B cell (primary cell): ENCODE measurements at regions not wholly inside any gene's neighbourhood (a gene's known extent, or its start where the extent isn't known, plus 50 kb on each side); places are given as distances from the start of the nearest gene placed in this dataset.
"Not testable (repeated sequence)": the region's sequence is repeated elsewhere in the genome, so short reads cannot be mapped to it uniquely, and the experiment has no call there.

Experiments used
- ATAC-seq: fragments of 200-7000 bp; cut with Tn5 transposase; one replicate; pipeline ENCODE4 v1.10.0; 2021; ENCODE audit warnings: low read depth, mild to moderate bottlenecking, moderate number of reproducible peaks, moderate library complexity
- CTCF ChIA-PET: fragments of 350-600 bp; sonication (Branson Sonifier 250); formaldehyde crosslinking; loops from one replicate; lab custom pipeline; 2021; ENCODE audit warnings: antibody characterized with exemption, inconsistent platforms; lab: Charles Lee
- POLR2A ChIA-PET: fragments of 350-600 bp; sonication (Branson Sonifier 250); formaldehyde crosslinking; loops from one replicate; lab custom pipeline; 2021; ENCODE audit warnings: antibody characterized with exemption; lab: Charles Lee
- DNase-seq: peaks from one replicate; pipeline ENCODE4 v3.0.0; 2013
- H2AFZ ChIP-seq: 2 replicates; pipeline ENCODE4 v1.6.1; 2012; ENCODE audit warnings: mild to moderate bottlenecking, low read depth, low read length; ENCODE audit not compliant: insufficient read depth, poor library complexity, severe bottlenecking
- H3K27ac ChIP-seq, 2 donors: 1 replicate in 1 of 2; 2 replicates in 1 of 2; pipeline ENCODE4 v1.5.1; 2012 to 2013; ENCODE audit warnings: low read length in 2 of 2, mild to moderate bottlenecking in 2 of 2, moderate library complexity in 1 of 2
- H3K27me3 ChIP-seq, 4 experiments: fragments of 200-600 bp in 1 of 4; sonication (generic) in 1 of 4; replicated peaks in 1 of 4; 1 replicate in 2 of 4; 2 replicates in 2 of 4; pipeline versions ENCODE4 v1.6.1 to v1.7.0; 2013 to 2016; ENCODE audit warnings: low read length in 3 of 4, mild to moderate bottlenecking in 2 of 4, mixed read lengths in 1 of 4, moderate library complexity in 1 of 4; ENCODE audit not compliant: insufficient read depth in 4 of 4, control insufficient read depth in 3 of 4; ENCODE audit errors: control extremely low read depth in 1 of 4
- H3K36me3 ChIP-seq, 2 experiments: replicated peaks in 1 of 2; 1 replicate in 1 of 2; 2 replicates in 1 of 2; pipeline versions ENCODE4 v1.6.1 to v1.7.1; 2013; ENCODE audit warnings: low read length in 1 of 2; ENCODE audit not compliant: insufficient read depth in 2 of 2, control insufficient read depth in 1 of 2; ENCODE audit errors: control extremely low read depth in 1 of 2, extremely low read depth in 1 of 2
- H3K4me1 ChIP-seq, 2 donors: fragments of 200-600 bp in 1 of 2; sonication (generic) in 1 of 2; 1 replicate in 1 of 2; 2 replicates in 1 of 2; pipeline versions ENCODE4 v1.5.1 to v1.6.1; 2013 to 2017; ENCODE audit warnings: low read length in 2 of 2; ENCODE audit not compliant: control insufficient read depth in 2 of 2, insufficient read depth in 2 of 2
- H3K4me2 ChIP-seq: replicated peaks from 2 replicates; pipeline ENCODE3; 2012; ENCODE audit warnings: mild to moderate bottlenecking, low read depth, low read length; ENCODE audit not compliant: poor library complexity, severe bottlenecking
- H3K4me3 ChIP-seq, 5 experiments: fragments of 200-600 bp in 1 of 5; sonication (generic) in 1 of 5; 1 replicate in 3 of 5; 2 replicates in 2 of 5; pipeline versions ENCODE4 v1.5.1 to v1.7.0; 2011 to 2016; ENCODE audit warnings: low read length in 4 of 5, mild to moderate bottlenecking in 4 of 5, low read depth in 2 of 5, control low read depth in 1 of 5, moderate library complexity in 1 of 5; ENCODE audit not compliant: insufficient read depth in 1 of 5; ENCODE audit errors: control extremely low read depth in 1 of 5, extremely low read depth in 1 of 5
- H3K79me2 ChIP-seq: fragments of 200-600 bp; sonication (generic); one replicate; pipeline ENCODE4 v1.6.0; 2016; ENCODE audit warnings: low read length; ENCODE audit not compliant: control insufficient read depth, insufficient read depth
- H3K9ac ChIP-seq: fragments of 200-600 bp; sonication (generic); 2 replicates; pipeline ENCODE4 v1.6.1; 2017; ENCODE audit warnings: mild to moderate bottlenecking, low read length, moderate library complexity
- H3K9me3 ChIP-seq, 3 donors: one replicate each; pipeline versions ENCODE4 v1.6.1 to v1.7.1; 2013; ENCODE audit warnings: low read length in 2 of 3; ENCODE audit not compliant: control insufficient read depth in 2 of 3, insufficient read depth in 1 of 3; ENCODE audit errors: control extremely low read depth in 1 of 3
- H4K20me1 ChIP-seq: 2 replicates; pipeline ENCODE4 v1.6.0; 2012; ENCODE audit warnings: mild to moderate bottlenecking, low read length; ENCODE audit not compliant: insufficient read depth, control insufficient read depth, poor library complexity, severe bottlenecking
- H3K27ac Mint-ChIP-seq: one replicate; pipeline ENCODE4 v1.8.0; 2021; ENCODE audit warnings: mixed read lengths
- H3K27me3 Mint-ChIP-seq: one replicate; pipeline ENCODE4 v1.8.0; 2021; ENCODE audit warnings: mixed read lengths
- H3K4me1 Mint-ChIP-seq: one replicate; pipeline ENCODE4 v1.8.0; 2021; ENCODE audit warnings: mixed read lengths
- H3K4me3 Mint-ChIP-seq: one replicate; pipeline ENCODE4 v1.8.0; 2021; ENCODE audit warnings: mixed read lengths
- H3K9me3 Mint-ChIP-seq: one replicate; pipeline ENCODE4 v1.8.0; 2022; ENCODE audit warnings: mixed read lengths; ENCODE audit not compliant: insufficient read depth
- EZH2 ChIP-seq: IDR thresholded peaks from 2 replicates; pipeline ENCODE4 v1.6.1; 2012; ENCODE audit warnings: borderline replicate concordance, low read depth, mild to moderate bottlenecking, moderate library complexity, low read length; ENCODE audit not compliant: insufficient read depth, poor library complexity, severe bottlenecking
- WGBS: methylation state at CpG from one replicate; pipeline ENCODE4 v1.1.5; 2013; ENCODE audit warnings: missing lambda C conversion rate; ENCODE audit not compliant: insufficient coverage; 5-methylcytosine and 5-hydroxymethylcytosine counted together
- intact Hi-C: fragments of 100-400 bp; cut with micrococcal nuclease; formaldehyde crosslinking; loops from one replicate; pipeline ENCODE4 v1.10.0; 2022
- TF ChIP-seq, protein P1 (sequence below): fragments of 200-600 bp; IDR thresholded peaks from one replicate; pipeline ENCODE4 v1.8.0; 2022; ENCODE audit warnings: antibody characterized with exemption, mild to moderate bottlenecking

DNA sequence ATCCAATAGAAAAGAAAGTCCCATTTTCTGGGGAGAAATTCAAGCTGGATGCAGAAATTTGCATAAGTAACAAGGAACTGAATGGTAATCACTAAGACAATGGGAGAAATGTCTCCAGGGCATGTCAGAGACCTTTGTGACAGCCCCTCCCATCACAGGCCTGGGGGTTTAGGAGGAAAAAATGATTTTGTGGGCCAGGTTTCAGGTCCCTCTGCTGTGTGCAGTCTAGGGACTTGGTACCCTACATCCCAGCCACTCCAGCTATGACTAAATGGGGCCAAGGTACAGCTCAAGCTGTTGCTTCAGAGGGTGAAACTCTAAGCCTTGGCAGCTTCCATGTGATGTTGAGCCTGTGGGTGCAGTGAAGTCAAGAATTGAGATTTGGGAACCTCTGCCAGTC lies 695.5 kb upstream of the MIR17HG start:
- POLR2A ChIA-PET = no interaction called here
- Mint-ChIP-seq H3K4me1 (no peaks in the 10 kb centered on the region), H3K27ac (no peak overlapping the region), H3K4me3 (no peak overlapping the region), H3K9me3 (peaks cover 8% of the 10 kb centered on the region), H3K27me3 (no peaks in the 10 kb centered on the region)
- H3K27me3 ChIP-seq = no peaks in the 10 kb centered on the region
- no peak overlapping the region for H3K27ac ChIP-seq
- H3K79me2 ChIP-seq = no peaks in the 10 kb centered on the region
- DNase-seq (no peak), ATAC-seq (no peak)
- intact Hi-C loops = no loop called here
- H4K20me1 ChIP-seq = no peaks in the 10 kb centered on the region
- peaks cover 0 to 7% (median 0%) of the 10 kb centered on the region in 3 donors for H3K9me3 ChIP-seq
- no peak overlapping the region for H3K4me2 ChIP-seq
- H2AFZ ChIP-seq = no peak overlapping the region
- TF ChIP-seq EZH2 = no peak
- TF ChIP-seq, protein P1, sequence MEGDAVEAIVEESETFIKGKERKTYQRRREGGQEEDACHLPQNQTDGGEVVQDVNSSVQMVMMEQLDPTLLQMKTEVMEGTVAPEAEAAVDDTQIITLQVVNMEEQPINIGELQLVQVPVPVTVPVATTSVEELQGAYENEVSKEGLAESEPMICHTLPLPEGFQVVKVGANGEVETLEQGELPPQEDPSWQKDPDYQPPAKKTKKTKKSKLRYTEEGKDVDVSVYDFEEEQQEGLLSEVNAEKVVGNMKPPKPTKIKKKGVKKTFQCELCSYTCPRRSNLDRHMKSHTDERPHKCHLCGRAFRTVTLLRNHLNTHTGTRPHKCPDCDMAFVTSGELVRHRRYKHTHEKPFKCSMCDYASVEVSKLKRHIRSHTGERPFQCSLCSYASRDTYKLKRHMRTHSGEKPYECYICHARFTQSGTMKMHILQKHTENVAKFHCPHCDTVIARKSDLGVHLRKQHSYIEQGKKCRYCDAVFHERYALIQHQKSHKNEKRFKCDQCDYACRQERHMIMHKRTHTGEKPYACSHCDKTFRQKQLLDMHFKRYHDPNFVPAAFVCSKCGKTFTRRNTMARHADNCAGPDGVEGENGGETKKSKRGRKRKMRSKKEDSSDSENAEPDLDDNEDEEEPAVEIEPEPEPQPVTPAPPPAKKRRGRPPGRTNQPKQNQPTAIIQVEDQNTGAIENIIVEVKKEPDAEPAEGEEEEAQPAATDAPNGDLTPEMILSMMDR = no peak
- H3K9ac ChIP-seq = no peak overlapping the region
- no peaks in the 10 kb centered on the region for H3K4me1 ChIP-seq
- H3K4me3 ChIP-seq = no peak overlapping the region
- CTCF ChIA-PET = no interaction called here
- H3K36me3 ChIP-seq = no peaks in the 10 kb centered on the region

DNA sequence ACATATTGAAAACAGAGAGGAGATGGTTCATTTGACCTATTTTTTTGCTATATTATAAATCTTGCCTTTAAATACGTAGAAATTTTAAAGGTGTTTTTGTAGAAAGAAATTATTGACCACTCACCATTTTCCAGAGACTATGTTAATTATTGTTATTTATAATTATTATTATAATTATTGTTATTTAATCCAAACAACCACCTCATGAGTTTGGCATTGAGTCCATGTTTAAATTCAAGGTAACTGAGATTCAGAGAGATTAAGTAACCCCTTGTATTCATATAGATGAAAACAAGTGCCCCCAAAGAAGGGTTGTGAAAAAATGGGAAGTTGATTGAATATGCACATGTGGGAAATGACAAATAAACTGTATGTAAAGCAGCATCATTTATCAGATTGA lies 692.5 kb upstream of the MIR17HG start:
- peaks cover 0 to 14% (median 0%) of the 10 kb centered on the region in 3 donors for H3K9me3 ChIP-seq
- no peaks in the 10 kb centered on the region for H3K27me3 Mint-ChIP-seq
- CTCF ChIA-PET = no interaction called here

DNA sequence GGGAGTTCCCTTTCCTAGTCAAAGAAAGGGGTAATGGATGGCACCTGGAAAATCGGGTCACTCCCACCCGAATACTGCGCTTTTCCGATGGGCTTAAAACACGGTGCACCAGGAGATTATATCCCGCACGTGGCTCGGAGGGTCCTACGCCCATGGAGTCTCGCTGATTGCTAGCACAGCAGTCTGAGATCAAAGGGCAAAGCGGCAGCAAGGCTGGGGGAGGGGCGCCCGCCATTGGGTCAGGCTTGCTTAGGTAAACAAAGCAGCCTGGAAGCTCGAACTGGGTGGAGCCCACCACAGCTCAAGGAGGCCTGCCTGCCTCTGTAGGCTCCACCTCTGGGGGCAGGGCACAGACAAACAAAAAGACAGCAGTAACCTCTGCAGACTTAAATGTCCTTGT lies 683.3 kb upstream of the MIR17HG start:
- ATAC-seq, H2AFZ ChIP-seq, H3K4me1 ChIP-seq, DNase-seq, H3K36me3 ChIP-seq, H3K4me1 Mint-ChIP-seq, CTCF ChIA-PET, H3K9ac ChIP-seq, H3K27me3 Mint-ChIP-seq, intact Hi-C loops, H3K27ac ChIP-seq, H3K27me3 ChIP-seq, H3K27ac Mint-ChIP-seq, H3K79me2 ChIP-seq, H3K9me3 Mint-ChIP-seq, H3K4me3 ChIP-seq, POLR2A ChIA-PET, H3K9me3 ChIP-seq, H4K20me1 ChIP-seq, H3K4me2 ChIP-seq, H3K4me3 Mint-ChIP-seq: not testable (repeated sequence)
- WGBS = 94% methylated on average over 11 of the region's 14 CpGs

More for the DNA sequence above, 692.5 kb upstream of the MIR17HG start:
- Histone ChIP-seq H3K4me3 (no peak overlapping the region), H3K36me3 (no peaks in the 10 kb centered on the region), H3K27ac (no peak overlapping the region), H3K4me2 (no peak overlapping the region), H3K4me1 (no peaks in the 10 kb centered on the region), H4K20me1 (no peaks in the 10 kb centered on the region), H3K9ac (no peak overlapping the region), H3K27me3 (no peaks in the 10 kb centered on the region), H3K79me2 (no peaks in the 10 kb centered on the region), H2AFZ (no peak overlapping the region)
- Mint-ChIP-seq H3K4me3 (no peak overlapping the region), H3K27ac (no peak overlapping the region), H3K9me3 (peaks cover 8% of the 10 kb centered on the region), H3K4me1 (no peaks in the 10 kb centered on the region)
- POLR2A ChIA-PET = no interaction called here
- intact Hi-C loops = no loop called here
- DNase-seq (no peak), ATAC-seq (no peak)
- WGBS = no CpG with 5 or more reads among the region's 1 CpG
- TF ChIP-seq, protein P1 = no peak
- no peak for TF ChIP-seq EZH2
